Astrocyte of the spinal cord (primary cell): ENCODE measurements at regions not wholly inside any gene's neighbourhood (a gene's known extent, or its start where the extent isn't known, plus 50 kb on each side); places are given as distances from the start of the nearest gene placed in this dataset.

ENCODE experiments used
- DNase-seq: peaks from one replicate; pipeline ENCODE4 v3.0.0; 2011; ENCODE audit warnings: low read depth, low spot score
- H3K4me3 ChIP-seq: 2 replicates; pipeline ENCODE4 v1.5.1; 2011; ENCODE audit warnings: low read depth, mild to moderate bottlenecking, low read length, moderate library complexity
- in situ Hi-C: cut with HindIII; loops from 2 replicates; pipeline ENCODE4 v1.10.0; 2017; ENCODE audit warnings: low sequenced_read_pairs
- TF ChIP-seq, protein P1 (sequence below): IDR thresholded peaks from 2 replicates; pipeline ENCODE4 v1.5.1; 2012; ENCODE audit warnings: low read depth, mild to moderate bottlenecking, low read length, inconsistent platforms

DNA sequence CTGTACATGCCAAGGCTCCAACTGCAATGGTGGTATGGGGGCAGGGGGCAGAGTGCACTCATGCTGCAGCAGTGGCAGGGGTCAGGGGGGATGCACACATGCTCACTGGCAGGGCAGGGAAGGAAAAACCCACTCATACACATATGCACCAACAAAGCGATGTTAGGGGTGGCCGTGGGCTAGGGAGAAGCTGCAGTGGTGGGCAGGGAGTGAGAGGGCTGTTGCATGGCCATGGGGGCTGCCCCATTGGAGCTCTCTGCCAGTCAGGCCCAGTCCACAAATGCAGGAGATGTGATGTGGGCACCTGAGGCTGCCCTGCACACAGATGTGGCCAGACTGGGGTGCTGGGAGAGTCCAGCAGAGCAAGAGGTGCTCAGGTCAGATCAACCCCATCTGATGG is 238.1 kb upstream of the NXPH2 start:
- H3K4me3 ChIP-seq: no peak overlapping the region
- in situ Hi-C loops: no loop called here
- DNase-seq: no peak
- TF ChIP-seq, protein P1, sequence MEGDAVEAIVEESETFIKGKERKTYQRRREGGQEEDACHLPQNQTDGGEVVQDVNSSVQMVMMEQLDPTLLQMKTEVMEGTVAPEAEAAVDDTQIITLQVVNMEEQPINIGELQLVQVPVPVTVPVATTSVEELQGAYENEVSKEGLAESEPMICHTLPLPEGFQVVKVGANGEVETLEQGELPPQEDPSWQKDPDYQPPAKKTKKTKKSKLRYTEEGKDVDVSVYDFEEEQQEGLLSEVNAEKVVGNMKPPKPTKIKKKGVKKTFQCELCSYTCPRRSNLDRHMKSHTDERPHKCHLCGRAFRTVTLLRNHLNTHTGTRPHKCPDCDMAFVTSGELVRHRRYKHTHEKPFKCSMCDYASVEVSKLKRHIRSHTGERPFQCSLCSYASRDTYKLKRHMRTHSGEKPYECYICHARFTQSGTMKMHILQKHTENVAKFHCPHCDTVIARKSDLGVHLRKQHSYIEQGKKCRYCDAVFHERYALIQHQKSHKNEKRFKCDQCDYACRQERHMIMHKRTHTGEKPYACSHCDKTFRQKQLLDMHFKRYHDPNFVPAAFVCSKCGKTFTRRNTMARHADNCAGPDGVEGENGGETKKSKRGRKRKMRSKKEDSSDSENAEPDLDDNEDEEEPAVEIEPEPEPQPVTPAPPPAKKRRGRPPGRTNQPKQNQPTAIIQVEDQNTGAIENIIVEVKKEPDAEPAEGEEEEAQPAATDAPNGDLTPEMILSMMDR: no peak

DNA sequence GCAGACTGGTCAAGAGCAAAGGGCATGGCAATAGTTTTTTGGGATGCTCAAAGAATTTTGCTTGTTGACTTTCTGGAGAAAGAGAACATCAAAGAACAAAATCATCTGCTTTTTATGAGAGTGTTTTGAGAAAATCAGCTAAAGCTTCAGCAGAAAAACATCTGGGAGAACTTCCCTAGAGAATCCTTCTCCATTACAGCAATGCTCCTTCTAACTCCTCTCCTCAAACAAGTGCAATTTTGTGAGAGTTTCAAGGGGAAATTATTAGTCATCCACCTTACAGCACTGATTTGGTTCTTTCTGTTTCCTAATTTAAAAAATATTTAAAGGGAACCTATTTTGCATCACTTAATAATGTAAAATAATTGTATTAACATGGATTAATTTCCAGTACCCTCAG is 226.9 kb upstream of the NXPH2 start:
- H3K4me3 ChIP-seq: no peak overlapping the region
- in situ Hi-C loops: no loop called here
- DNase-seq: no peak
- TF ChIP-seq, protein P1: no peak

DNA sequence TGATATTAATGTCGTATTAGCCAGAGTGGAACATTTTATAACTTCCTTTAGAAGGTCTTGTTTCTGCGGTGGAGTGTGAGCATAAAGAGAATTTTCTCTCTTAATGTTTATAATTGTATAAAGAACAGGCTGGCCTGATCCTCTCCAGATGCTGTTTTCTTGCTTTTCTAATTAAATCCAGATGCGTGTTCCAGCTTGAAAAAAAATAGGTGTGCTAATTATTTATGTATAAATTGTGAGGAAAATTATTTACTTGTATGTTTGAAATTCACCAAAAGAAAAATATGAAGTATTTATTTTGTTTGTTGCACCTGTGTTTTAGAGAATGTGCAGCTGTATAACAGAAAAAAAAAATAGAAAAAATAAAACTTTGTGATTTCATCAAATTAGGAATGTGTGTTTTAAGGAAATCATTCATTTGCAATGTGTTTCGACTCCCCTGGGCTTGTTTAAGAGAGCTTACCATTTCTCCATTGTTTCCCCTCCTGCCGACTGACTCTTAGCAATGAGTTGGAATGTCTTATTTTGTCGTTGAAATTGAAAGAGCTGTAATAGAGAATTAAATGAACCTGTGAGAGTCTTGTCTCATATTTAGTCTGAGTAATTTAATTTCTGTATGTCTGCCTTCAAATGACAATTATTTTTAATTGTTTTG is 220.1 kb upstream of the NXPH2 start:
- TF ChIP-seq, protein P1: no peak
- no peak for DNase-seq

DNA sequence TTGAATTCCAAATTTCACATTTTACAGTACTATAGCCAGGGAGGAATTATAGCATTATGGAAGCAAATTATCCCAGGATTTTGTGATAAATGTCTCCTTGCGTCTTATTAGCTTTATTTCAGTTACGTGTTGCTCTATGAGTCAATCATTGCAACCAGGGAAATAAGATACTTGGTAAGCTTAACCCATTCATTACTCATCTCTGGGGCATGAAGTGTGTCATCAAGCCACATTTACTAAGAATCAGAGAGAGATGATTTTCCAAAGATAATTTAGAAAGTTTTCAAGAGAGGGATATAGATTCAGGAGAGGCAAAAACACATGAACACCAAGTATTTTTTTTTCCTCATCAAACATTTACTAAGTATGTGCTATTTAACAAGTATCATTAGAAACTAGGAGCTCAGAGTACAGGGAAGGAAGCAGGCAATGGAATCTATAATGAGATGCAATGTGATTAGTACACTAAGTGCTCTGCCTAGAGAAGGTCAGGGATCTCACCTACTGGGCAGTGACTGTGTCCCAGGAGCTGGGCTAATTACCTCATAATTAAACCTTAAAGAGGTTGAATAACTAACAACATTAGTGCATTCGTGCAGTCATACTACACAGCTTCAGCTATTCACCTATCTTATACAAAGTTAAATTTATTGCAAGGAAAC is 217.8 kb upstream of the NXPH2 start:
- no peak overlapping the region for H3K4me3 ChIP-seq
- DNase-seq: peak; percentile 63
- in situ Hi-C loops: no loop called here
- TF ChIP-seq, protein P1: no peak

More for the DNA sequence above, 220.1 kb upstream of the NXPH2 start:
- in situ Hi-C loops: no loop called here
- no peak overlapping the region for H3K4me3 ChIP-seq

DNA sequence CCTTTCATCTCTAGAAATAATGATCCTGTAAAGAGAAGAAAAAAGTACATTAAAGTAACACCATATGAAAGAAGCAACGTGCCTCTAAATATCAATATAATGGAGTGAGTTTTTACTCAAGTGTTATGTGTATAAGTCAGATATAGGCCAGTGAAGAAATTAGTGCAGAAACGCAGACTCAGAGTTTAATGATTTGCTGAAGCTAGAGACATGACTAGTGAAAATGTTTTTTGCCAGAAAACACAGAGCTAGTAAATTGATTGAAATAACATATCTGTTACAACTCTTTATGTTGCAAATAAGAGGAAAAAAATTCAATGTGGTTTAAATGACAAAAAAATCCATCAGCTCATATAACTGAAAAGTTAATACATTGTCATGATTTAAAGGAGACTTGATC is 217.2 kb upstream of the NXPH2 start:
- TF ChIP-seq, protein P1: no peak
- in situ Hi-C loops: no loop called here
- H3K4me3 ChIP-seq: no peak overlapping the region
- peak; percentile 6 for DNase-seq

DNA sequence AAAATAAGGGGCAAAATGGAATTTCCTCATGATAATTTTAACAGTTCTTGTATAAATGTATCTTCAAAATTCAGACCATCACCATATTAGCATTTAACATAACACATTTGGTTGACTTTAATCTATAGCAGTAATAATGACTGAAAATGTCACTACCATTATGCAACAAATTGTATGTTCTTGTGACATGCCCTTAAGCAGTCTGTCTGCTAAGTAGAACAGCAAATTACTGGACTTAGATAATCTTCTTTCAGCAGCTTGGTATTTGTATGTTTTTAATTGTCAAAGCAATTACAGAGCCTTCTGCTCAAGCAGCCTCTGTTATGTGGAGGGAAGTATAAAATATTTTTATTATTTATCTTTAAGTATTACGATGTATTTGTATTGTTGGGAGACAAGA is 214.3 kb upstream of the NXPH2 start:
- H3K4me3 ChIP-seq: no peak overlapping the region
- no peak for DNase-seq
- TF ChIP-seq, protein P1: no peak
- in situ Hi-C loops: no loop called here
